22Rv1 (cell line): ENCODE measurements at regions not wholly inside any gene's neighbourhood (a gene's known extent, or its start where the extent isn't known, plus 50 kb on each side); places are given as distances from the start of the nearest gene placed in this dataset.

Experiments
- ZFX ChIP-seq: fragments of 450-650 bp; IDR thresholded peaks from 2 replicates; pipeline ENCODE4 v1.6.1; 2017; ENCODE audit warnings: antibody characterized with exemption, borderline replicate concordance
- TF ChIP-seq, protein P1 (sequence below): fragments of 450-650 bp; IDR thresholded peaks from 2 replicates; pipeline ENCODE4 v1.5.1; 2017; ENCODE audit warnings: mild to moderate bottlenecking

DNA sequence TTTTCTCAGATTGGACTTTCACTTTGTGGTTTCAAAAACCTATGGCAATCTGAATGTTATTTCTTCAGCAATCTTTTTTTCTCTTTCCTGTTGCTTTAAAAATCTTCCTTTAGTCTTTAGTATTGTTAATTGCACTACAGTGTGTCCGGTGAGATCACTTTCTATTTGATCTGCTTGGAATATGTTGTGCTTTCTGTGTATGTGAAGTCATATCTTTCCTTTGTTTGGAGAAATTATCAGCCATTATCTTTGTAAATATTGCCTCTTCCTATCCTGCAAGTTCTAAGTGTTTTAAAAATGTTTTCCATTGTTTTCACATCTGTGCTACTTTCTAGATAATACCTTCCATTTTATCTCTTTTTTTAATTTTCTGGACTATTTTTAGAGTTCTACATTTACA is 171.4 kb upstream of the PRSS16 start:
- TF ChIP-seq, protein P1, sequence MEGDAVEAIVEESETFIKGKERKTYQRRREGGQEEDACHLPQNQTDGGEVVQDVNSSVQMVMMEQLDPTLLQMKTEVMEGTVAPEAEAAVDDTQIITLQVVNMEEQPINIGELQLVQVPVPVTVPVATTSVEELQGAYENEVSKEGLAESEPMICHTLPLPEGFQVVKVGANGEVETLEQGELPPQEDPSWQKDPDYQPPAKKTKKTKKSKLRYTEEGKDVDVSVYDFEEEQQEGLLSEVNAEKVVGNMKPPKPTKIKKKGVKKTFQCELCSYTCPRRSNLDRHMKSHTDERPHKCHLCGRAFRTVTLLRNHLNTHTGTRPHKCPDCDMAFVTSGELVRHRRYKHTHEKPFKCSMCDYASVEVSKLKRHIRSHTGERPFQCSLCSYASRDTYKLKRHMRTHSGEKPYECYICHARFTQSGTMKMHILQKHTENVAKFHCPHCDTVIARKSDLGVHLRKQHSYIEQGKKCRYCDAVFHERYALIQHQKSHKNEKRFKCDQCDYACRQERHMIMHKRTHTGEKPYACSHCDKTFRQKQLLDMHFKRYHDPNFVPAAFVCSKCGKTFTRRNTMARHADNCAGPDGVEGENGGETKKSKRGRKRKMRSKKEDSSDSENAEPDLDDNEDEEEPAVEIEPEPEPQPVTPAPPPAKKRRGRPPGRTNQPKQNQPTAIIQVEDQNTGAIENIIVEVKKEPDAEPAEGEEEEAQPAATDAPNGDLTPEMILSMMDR = no peak
- TF ChIP-seq ZFX = no peak
